Natural killer cell (primary cell): ENCODE measurements at regions not wholly inside any gene's neighbourhood (a gene's known extent, or its start where the extent isn't known, plus 50 kb on each side); places are given as distances from the start of the nearest gene placed in this dataset.

Experiments used
- ATAC-seq, 3 donors: fragments of 150-1000 bp in 2 of 3; fragments of 200-7000 bp in 1 of 3; cut with Tn5 transposase; 1 replicate in 1 of 3; 2 replicates in 2 of 3; pipeline ENCODE4 v1.10.0; 2021; ENCODE audit warnings: mild to moderate bottlenecking in 2 of 3, moderate library complexity in 2 of 3
- DNase-seq, 2 donors: peaks; one replicate each; pipeline versions ENCODE4 v3.0.0 to v3.0.0-alpha.2; 2013 to 2021; ENCODE audit warnings: mixed read lengths in 1 of 2
- H3K27ac ChIP-seq: one replicate; pipeline ENCODE4 v1.5.1; 2013; ENCODE audit warnings: mild to moderate bottlenecking, low read length
- H3K27me3 ChIP-seq: one replicate; pipeline ENCODE4 v1.6.1; 2013; ENCODE audit warnings: low read length; ENCODE audit not compliant: control insufficient read depth, insufficient read depth
- H3K36me3 ChIP-seq: one replicate; pipeline ENCODE4 v1.6.1; 2013; ENCODE audit warnings: low read length; ENCODE audit not compliant: control insufficient read depth, insufficient read depth
- H3K4me1 ChIP-seq: one replicate; pipeline ENCODE4 v1.6.1; 2013; ENCODE audit warnings: low read length; ENCODE audit not compliant: control insufficient read depth, insufficient read depth
- H3K4me3 ChIP-seq: one replicate; pipeline ENCODE4 v1.5.1; 2013; ENCODE audit warnings: low read length
- H3K9me3 ChIP-seq: one replicate; pipeline ENCODE4 v1.6.1; 2013; ENCODE audit warnings: low read length; ENCODE audit not compliant: control insufficient read depth, insufficient read depth
- H3K27ac Mint-ChIP-seq, 2 donors: one replicate each; pipeline ENCODE4 v1.8.0; 2022; ENCODE audit warnings: mild to moderate bottlenecking in 2 of 2, mixed read lengths in 2 of 2, moderate library complexity in 1 of 2
- H3K27me3 Mint-ChIP-seq, 2 donors: one replicate each; pipeline ENCODE4 v1.8.0; 2022; ENCODE audit warnings: low read depth in 2 of 2, mixed read lengths in 2 of 2
- H3K36me3 Mint-ChIP-seq: one replicate; pipeline ENCODE4 v1.8.0; 2022; ENCODE audit warnings: mixed read lengths
- H3K4me1 Mint-ChIP-seq, 2 donors: one replicate each; pipeline ENCODE4 v1.8.0; 2022; ENCODE audit warnings: mixed read lengths in 2 of 2
- H3K4me3 Mint-ChIP-seq: one replicate; pipeline ENCODE4 v1.8.0; 2022; ENCODE audit warnings: mild to moderate bottlenecking, moderate library complexity, mixed read lengths
- H3K9me3 Mint-ChIP-seq, 2 donors: one replicate each; pipeline ENCODE4 v1.8.0; 2022; ENCODE audit warnings: mixed read lengths in 2 of 2
- WGBS: methylation state at CpG from one replicate; pipeline ENCODE4 v1.1.7; 2013; ENCODE audit warnings: missing lambda C conversion rate; ENCODE audit not compliant: insufficient coverage; 5-methylcytosine and 5-hydroxymethylcytosine counted together
- intact Hi-C: fragments of 100-400 bp; cut with micrococcal nuclease; formaldehyde crosslinking; loops from one replicate; pipeline ENCODE4 v1.14.2; 2022
- TF ChIP-seq, protein P1 (sequence below): fragments of 200-600 bp; IDR thresholded peaks from one replicate; pipeline ENCODE4 v1.8.0; 2022; ENCODE audit warnings: antibody characterized with exemption

DNA sequence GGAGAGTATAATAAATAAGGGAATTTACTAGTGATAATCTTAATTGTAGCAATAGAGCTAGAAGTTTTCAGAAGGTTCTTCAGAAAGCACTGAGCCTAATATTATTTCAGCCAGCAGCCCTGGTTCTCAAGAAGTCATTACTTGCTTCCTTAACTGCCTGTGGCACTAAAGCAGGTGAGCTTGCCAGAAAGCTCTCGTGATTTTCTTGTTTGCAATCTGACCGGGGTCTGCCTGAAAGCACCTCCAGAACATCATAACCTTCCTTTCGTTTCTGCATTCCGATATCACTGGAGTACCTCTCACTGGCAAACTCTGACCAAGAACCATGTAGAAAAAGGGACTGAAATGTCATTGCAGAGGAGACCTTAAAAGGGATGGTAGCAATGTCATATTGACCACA, 510.3 kb downstream of the ZIC1 start:
- H3K27me3 Mint-ChIP-seq, result no peaks in the 10 kb centered on the region
- TF ChIP-seq, protein P1, sequence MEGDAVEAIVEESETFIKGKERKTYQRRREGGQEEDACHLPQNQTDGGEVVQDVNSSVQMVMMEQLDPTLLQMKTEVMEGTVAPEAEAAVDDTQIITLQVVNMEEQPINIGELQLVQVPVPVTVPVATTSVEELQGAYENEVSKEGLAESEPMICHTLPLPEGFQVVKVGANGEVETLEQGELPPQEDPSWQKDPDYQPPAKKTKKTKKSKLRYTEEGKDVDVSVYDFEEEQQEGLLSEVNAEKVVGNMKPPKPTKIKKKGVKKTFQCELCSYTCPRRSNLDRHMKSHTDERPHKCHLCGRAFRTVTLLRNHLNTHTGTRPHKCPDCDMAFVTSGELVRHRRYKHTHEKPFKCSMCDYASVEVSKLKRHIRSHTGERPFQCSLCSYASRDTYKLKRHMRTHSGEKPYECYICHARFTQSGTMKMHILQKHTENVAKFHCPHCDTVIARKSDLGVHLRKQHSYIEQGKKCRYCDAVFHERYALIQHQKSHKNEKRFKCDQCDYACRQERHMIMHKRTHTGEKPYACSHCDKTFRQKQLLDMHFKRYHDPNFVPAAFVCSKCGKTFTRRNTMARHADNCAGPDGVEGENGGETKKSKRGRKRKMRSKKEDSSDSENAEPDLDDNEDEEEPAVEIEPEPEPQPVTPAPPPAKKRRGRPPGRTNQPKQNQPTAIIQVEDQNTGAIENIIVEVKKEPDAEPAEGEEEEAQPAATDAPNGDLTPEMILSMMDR, result no peak
- Histone ChIP-seq H3K27me3 (no peaks in the 10 kb centered on the region), H3K27ac (no peak overlapping the region), H3K4me3 (no peak overlapping the region), H3K36me3 (no peaks in the 10 kb centered on the region), H3K9me3 (no peaks in the 10 kb centered on the region), H3K4me1 (no peaks in the 10 kb centered on the region)
- no peak overlapping the region for H3K27ac Mint-ChIP-seq
- peaks cover 6% of the 10 kb centered on the region in 2 donors for H3K9me3 Mint-ChIP-seq
- ATAC-seq (no peak), DNase-seq (no peak)
- H3K36me3 Mint-ChIP-seq, result no peaks in the 10 kb centered on the region
- H3K4me1 Mint-ChIP-seq, result no peaks in the 10 kb centered on the region
- WGBS, result 83% methylated on average over 4 of the region's 4 CpGs
- intact Hi-C loops, result no loop called here
- H3K4me3 Mint-ChIP-seq, result no peak overlapping the region

DNA sequence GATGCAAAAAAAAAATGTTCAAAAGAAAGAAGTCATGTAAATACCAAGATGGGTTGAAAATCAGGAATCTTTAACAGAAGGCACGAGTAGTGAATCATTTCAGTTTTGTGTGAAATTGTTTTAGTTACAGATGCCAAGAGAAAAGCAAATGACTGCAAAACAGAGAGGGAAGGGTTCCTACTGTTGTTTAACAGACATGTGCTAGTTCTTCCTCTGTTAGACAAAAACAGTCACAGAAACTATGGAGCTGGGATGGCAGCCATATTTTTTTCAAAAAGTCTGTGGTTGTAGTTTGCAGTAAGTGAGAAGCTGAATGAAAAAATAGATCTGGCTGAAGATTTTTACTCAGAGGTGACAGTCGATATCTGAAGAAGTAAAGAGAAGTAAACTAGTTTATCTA, 511.9 kb downstream of the ZIC1 start:
- Histone ChIP-seq H3K4me1 (no peaks in the 10 kb centered on the region), H3K9me3 (no peaks in the 10 kb centered on the region), H3K4me3 (no peak overlapping the region), H3K27ac (no peak overlapping the region), H3K36me3 (no peaks in the 10 kb centered on the region), H3K27me3 (no peaks in the 10 kb centered on the region)
- Mint-ChIP-seq H3K36me3 (no peaks in the 10 kb centered on the region), H3K27ac (no peak overlapping the region), H3K9me3 (peaks cover 4 to 6% of the 10 kb centered on the region in 2 donors), H3K27me3 (no peaks in the 10 kb centered on the region), H3K4me1 (no peaks in the 10 kb centered on the region), H3K4me3 (no peak overlapping the region)
- no peak for DNase-seq
- intact Hi-C loops, result no loop called here
- TF ChIP-seq, protein P1, result no peak
- WGBS, result 55% methylated on average over 1 of the region's 2 CpGs
- no peak for ATAC-seq

DNA sequence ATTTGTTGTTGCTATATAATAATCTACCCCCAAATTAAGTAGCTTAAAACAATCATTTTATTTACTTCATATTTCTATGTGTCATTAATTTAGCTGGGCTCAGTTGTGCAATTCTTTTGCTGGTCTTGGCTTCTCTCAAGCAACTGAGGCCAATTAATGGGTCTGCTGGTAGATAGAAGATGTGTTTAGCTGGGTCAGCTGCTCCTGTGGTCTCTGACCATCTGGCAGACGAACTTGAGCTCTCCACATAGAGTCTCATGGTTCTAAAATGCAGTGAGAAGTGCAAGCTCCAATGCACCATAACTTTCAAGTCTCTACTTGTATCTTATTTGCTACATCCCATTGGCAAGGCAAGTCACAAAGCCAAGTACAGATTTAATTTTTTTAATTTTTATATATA, 515.6 kb downstream of the ZIC1 start:
- intact Hi-C loops, result no loop called here
- Histone ChIP-seq H3K9me3 (no peaks in the 10 kb centered on the region), H3K4me1 (no peaks in the 10 kb centered on the region), H3K4me3 (no peak overlapping the region), H3K36me3 (no peaks in the 10 kb centered on the region), H3K27ac (no peak overlapping the region), H3K27me3 (no peaks in the 10 kb centered on the region)
- Mint-ChIP-seq H3K36me3 (no peaks in the 10 kb centered on the region), H3K4me3 (no peak overlapping the region), H3K4me1 (no peaks in the 10 kb centered on the region), H3K27ac (no peak overlapping the region), H3K27me3 (no peaks in the 10 kb centered on the region), H3K9me3 (peaks cover 4 to 7% of the 10 kb centered on the region in 2 donors)
- ATAC-seq (no peak), DNase-seq (no peak)
- WGBS, result 50% methylated on average over 1 of the region's 1 CpG
- TF ChIP-seq, protein P1, result no peak

DNA sequence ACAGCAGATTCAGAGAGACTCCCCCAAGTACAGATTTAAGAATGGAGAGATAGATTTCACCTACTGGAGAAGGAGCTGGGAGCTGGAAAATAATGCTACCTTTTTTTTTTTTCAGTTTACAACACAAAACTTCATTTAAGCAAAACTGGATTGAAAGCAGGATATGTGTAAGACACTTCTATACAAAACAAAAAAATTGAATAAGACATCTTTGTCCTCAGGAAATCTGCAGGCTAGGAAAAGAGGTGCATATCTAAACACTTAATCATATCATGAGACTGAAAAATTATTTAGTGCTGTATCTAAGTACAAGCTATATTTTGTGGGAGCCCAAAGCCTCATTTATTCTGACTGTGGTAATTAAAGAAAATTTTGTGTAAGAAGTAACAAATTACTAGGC, 516.1 kb downstream of the ZIC1 start:
- ATAC-seq, result no peak
- intact Hi-C loops, result no loop called here
- TF ChIP-seq, protein P1, result no peak

More for the DNA sequence above, 516.1 kb downstream of the ZIC1 start:
- no peaks in the 10 kb centered on the region for H3K4me1 ChIP-seq
- H3K27me3 ChIP-seq, result no peaks in the 10 kb centered on the region
- H3K27ac ChIP-seq, result no peak overlapping the region
- DNase-seq, result no peak
- no peak overlapping the region for H3K4me3 Mint-ChIP-seq
- H3K9me3 Mint-ChIP-seq, result peaks cover 4 to 9% of the 10 kb centered on the region in 2 donors
- H3K27me3 Mint-ChIP-seq, result no peaks in the 10 kb centered on the region
- H3K36me3 ChIP-seq, result no peaks in the 10 kb centered on the region
- H3K9me3 ChIP-seq, result no peaks in the 10 kb centered on the region
- no peaks in the 10 kb centered on the region for H3K4me1 Mint-ChIP-seq
- H3K36me3 Mint-ChIP-seq, result no peaks in the 10 kb centered on the region
- no peak overlapping the region for H3K27ac Mint-ChIP-seq
- H3K4me3 ChIP-seq, result no peak overlapping the region
